ENCODE measurements at regions not wholly inside any gene's neighbourhood (a gene's known extent, or its start where the extent isn't known, plus 50 kb on each side); places are given as distances from the start of the nearest gene placed in this dataset.
"Not testable (repeated sequence)": the region's sequence is repeated elsewhere in the genome, so short reads cannot be mapped to it uniquely, and the experiment has no call there.

GRCh38 chr2:210961249-210961648 lies 404.9 kb downstream of the CPS1 start:
- DNase-seq (ENCODE audit: low read depth), result no peak

GRCh38 chr2:210963386-210963785 lies 407.0 kb downstream of the CPS1 start:
- no peak for DNase-seq (ENCODE audit: low read depth)

GRCh38 chr2:210964141-210964764 lies 407.9 kb downstream of the CPS1 start:
- no peak for DNase-seq (ENCODE audit: low read depth)

GRCh38 chr2:210965472-210965871 lies 409.1 kb downstream of the CPS1 start:
- no peak for DNase-seq (ENCODE audit: low read depth)

- DNase-seq (ENCODE audit: low read depth), result no peak
Measured at GRCh38 chr2:210966330-210966729, 409.9 kb downstream of the CPS1 start.

- DNase-seq (ENCODE audit: low read depth), result no peak
Measured at GRCh38 chr2:210971431-210971830, 415.0 kb downstream of the CPS1 start.

- DNase-seq (ENCODE audit: low read depth), result not testable (repeated sequence)
Measured at GRCh38 chr2:210986806-210987205, 430.4 kb downstream of the CPS1 start.

GRCh38 chr2:210991107-210991506 lies 434.7 kb downstream of the CPS1 start:
- no peak for DNase-seq (ENCODE audit: low read depth)

GRCh38 chr2:210994104-210994503 lies 437.7 kb downstream of the CPS1 start:
- no peak for DNase-seq (ENCODE audit: low read depth)

- DNase-seq (ENCODE audit: low read depth), result no peak
Measured at GRCh38 chr2:210997373-210997772, 441.0 kb downstream of the CPS1 start.

- no peak for DNase-seq (ENCODE audit: low read depth)
Measured at GRCh38 chr2:210998334-210998733, 441.9 kb downstream of the CPS1 start.

- no peak for DNase-seq (ENCODE audit: low read depth)
Measured at GRCh38 chr2:211014376-211014775, 458.0 kb downstream of the CPS1 start.

- DNase-seq (ENCODE audit: low read depth), result no peak
Measured at GRCh38 chr2:211014906-211015305, 458.5 kb downstream of the CPS1 start.

GRCh38 chr2:211025089-211025488 lies 468.7 kb downstream of the CPS1 start:
- DNase-seq (ENCODE audit: low read depth), result not testable (repeated sequence)

- DNase-seq (ENCODE audit: low read depth), result no peak
Measured at GRCh38 chr2:211026109-211026508, 469.7 kb downstream of the CPS1 start.

GRCh38 chr2:211027976-211028375 lies 471.6 kb downstream of the CPS1 start:
- no peak for DNase-seq (ENCODE audit: low read depth)

GRCh38 chr2:211033765-211034164 lies 477.4 kb downstream of the CPS1 start:
- no peak for DNase-seq (ENCODE audit: low read depth)

GRCh38 chr2:211035548-211036185 lies 479.3 kb downstream of the CPS1 start:
- DNase-seq (ENCODE audit: low read depth), result no peak

GRCh38 chr2:211045025-211045424 lies 488.6 kb downstream of the CPS1 start:
- no peak for DNase-seq (ENCODE audit: low read depth)

- DNase-seq (ENCODE audit: low read depth), result no peak
Measured at GRCh38 chr2:211049321-211050018, 493.1 kb downstream of the CPS1 start.

GRCh38 chr2:211055438-211055837 lies 499.0 kb downstream of the CPS1 start:
- no peak for DNase-seq (ENCODE audit: low read depth)

- no peak for DNase-seq (ENCODE audit: low read depth)
Measured at GRCh38 chr2:211061612-211062296, 505.4 kb downstream of the CPS1 start.

- DNase-seq (ENCODE audit: low read depth), result no peak
Measured at GRCh38 chr2:211062297-211062612, 505.9 kb downstream of the CPS1 start.

All from fibroblast of the conjunctiva (primary cell).